ENCODE measurements at regions not wholly inside any gene's neighbourhood (a gene's known extent, or its start where the extent isn't known, plus 50 kb on each side); places are given as distances from the start of the nearest gene placed in this dataset.
"Not testable (repeated sequence)": the region's sequence is repeated elsewhere in the genome, so short reads cannot be mapped to it uniquely, and the experiment has no call there.

DNA sequence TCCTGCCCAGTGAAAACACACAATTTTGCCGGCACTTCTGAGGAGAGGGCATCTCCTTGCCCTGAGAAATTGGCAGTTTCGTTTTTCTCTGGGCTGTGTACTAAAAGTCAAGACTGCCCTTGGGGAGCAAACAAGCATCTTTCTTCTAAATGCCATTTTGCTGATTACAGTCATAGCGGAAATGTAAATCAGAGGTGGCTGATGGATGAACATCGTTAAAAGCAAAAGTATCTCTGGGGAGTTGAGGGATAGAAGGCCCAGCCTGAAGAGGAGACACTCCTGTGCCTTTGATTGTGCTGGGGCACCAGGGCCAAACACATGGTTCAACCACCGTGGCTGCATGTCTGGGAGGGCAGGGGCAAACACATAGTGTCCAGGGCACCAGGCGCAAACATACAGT, 49.8 kb downstream of the ABCC12 start:
- DNase-seq (ENCODE audit: low spot score), result no peak

- DNase-seq (ENCODE audit: low spot score), result no peak
Measured at GRCh38 chr16:48105456-48105855, 50.3 kb downstream of the ABCC12 start.

DNA sequence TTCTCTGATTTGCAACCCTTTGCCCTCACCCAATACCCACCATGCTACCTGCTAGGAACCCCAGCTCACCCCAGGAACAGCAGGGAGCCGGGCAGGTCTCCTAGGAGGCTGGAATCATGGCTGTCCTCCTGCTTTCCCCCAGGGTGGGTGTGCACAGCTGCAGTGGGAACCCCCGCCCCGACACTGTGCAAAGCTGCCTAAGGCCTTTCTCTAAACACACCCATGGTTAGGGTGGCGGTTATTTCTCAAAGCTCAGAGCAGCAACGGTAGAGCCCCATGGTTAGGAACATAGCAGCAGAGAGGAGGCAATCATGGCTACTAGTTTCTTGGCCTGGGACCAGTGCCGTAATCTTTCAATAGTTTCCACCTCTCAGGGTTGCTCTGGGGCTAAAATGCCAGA, 52.2 kb downstream of the ABCC12 start:
- DNase-seq (ENCODE audit: low spot score), result no peak

GRCh38 chr16:48102083-48103008, 53.4 kb downstream of the ABCC12 start:
- DNase-seq (ENCODE audit: low spot score), result no peak

- no peak for DNase-seq (ENCODE audit: low spot score)
Measured at GRCh38 chr16:48101069-48101674, 54.6 kb downstream of the ABCC12 start.

DNA sequence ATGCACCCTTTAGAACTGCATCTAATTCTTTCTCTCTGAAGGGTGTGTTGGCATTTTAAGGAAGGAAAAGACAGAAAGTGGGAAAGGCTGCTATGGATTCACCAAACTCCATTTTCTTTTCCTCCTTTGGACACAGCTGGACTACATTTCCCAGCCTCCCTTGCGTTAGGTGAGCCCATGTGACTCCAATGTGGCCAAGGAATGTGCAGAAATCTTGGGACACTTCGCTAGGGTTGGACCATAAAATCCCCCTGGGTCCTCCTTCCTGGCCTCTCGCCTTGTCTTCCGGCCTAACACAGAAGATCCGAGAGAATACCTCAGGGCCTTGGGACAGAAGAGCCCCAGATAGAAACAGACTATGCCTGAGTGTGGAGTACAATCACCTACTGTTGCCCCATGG, 56.3 kb downstream of the ABCC12 start:
- no peak for DNase-seq (ENCODE audit: low spot score)

GRCh38 chr16:48098472-48098871, 57.3 kb downstream of the ABCC12 start:
- DNase-seq (ENCODE audit: low spot score), result no peak

GRCh38 chr16:48091117-48091516, 64.7 kb downstream of the ABCC12 start:
- no peak for DNase-seq (ENCODE audit: low spot score)

- no peak for DNase-seq (ENCODE audit: low spot score)
Measured at GRCh38 chr16:48089053-48089792, 66.6 kb downstream of the ABCC12 start.

- no peak for DNase-seq (ENCODE audit: low spot score)
Measured at GRCh38 chr16:48087639-48088038, 68.2 kb downstream of the ABCC12 start.

DNA sequence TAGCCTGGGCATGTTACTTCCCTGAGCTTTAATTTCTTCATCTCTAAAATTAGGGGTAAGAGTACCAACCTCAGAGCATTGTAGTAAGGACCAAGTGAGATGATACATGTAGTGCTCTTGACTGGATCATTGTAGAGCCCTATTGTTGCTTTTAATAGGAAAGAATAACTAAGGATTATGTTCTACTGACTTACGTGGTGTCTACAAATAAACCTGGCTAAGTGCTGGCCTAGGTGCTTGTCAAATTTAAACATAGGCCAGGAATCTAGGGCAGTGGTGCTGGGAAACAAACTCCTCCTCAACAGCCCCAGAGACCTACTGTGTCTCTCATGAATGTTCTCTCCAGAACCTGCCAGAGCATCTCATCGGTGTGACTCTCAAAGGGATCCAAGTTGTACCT, 69.4 kb downstream of the ABCC12 start:
- no peak for DNase-seq (ENCODE audit: low spot score)

- DNase-seq (ENCODE audit: low spot score), result no peak
Measured at GRCh38 chr16:48085729-48086128, 70.1 kb downstream of the ABCC12 start.

DNA sequence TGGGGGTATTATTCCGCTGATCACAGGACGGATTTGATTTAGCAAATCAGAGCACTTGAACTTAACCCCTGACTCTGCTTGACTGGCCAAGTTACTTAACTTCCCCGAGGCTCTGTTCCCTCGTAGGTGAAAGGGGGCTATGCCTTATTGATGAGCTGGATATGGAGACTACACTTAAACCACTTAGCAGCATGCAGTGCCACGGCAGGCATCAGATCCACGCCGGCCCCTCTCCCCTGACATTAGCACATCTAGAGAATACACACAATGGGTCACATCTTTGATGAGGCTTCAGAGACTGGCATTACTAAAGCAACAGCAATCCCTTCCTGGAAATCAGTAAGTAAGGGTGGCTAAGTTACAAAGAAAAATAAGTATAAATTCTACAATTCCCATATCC, 71.0 kb downstream of the ABCC12 start:
- DNase-seq (ENCODE audit: low spot score), result no peak

DNA sequence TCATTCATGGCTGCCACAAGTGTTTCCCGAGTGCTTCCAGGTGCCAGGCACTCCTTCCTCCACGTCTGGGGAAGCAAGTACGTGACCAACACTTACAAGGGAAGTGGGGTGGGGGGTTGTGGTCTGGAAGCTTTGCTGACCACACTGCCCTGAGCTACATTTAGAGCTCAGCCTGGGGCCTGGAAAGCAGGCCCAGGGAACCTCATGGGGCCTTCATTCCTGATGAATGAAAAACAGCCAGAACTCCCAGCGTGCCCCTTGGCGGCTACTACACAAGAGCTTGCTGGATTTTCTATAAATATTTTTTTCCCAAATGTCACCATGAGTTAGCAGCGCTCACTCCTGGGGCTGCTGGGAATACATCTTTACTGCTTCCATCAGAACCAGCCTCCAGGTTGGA, 73.3 kb downstream of the ABCC12 start:
- DNase-seq (ENCODE audit: low spot score), result no peak

- peak; percentile 54 for DNase-seq (ENCODE audit: low spot score)
Measured at GRCh38 chr16:48081656-48082055, 74.1 kb downstream of the ABCC12 start.

DNA sequence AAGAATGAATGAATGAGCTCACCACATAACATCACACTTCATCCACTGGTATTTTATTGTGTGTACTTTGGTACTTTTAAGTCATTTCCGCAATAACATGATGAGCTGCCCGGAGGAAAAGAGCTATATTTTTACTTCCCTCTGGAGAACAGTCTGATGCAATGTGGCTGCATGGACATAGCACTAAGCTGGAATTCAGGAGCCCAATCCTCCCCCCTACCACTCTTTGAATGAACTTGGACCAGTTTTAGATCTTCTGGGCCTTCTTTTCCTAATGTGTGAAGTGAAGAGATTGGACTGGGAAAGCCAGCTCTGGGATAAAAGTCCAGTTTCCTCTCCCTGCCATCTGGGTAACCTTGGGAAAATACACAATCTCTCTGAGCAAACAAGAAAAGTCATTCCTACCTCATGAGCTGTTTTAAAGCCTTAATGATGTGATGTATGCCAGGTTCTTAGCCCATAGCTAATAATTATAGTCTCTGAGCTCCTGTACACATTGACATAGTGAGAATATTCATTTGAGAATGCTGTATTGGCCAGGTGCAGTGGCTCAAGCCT, 79.3 kb downstream of the ABCC12 start:
- DNase-seq (ENCODE audit: low spot score), result no peak

GRCh38 chr16:48075398-48075797, 80.4 kb downstream of the ABCC12 start:
- no peak for DNase-seq (ENCODE audit: low spot score)

- peak; percentile 27 for DNase-seq (ENCODE audit: low spot score)
Measured at GRCh38 chr16:48067388-48067787, 88.4 kb downstream of the ABCC12 start.

DNA sequence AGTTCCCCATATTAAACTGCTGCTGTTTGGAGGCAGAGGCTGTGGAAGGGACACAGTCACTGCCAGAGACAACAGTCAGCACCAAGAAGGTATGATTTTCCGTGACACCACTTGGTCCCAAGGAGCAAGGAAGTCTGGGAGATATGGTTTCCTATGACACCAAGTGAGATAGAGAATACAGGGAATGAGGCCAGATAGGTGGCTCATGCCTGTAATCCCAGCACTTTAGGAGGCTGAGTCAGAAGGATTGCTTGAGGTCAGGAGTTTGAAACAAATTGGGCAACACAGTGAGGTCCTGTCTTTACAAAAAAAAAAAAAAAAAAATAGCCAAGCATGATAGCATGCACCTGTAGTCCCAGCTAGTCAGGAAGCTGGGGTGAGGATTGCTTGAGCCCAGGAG, 90.8 kb downstream of the ABCC12 start:
- DNase-seq (ENCODE audit: low spot score), result no peak

- DNase-seq (ENCODE audit: low spot score), result no peak
Measured at GRCh38 chr16:48062681-48063080, 93.1 kb downstream of the ABCC12 start.

GRCh38 chr16:48059936-48060335, 95.9 kb downstream of the ABCC12 start:
- DNase-seq (ENCODE audit: low spot score), result no peak

GRCh38 chr16:48059190-48059589, 96.6 kb downstream of the ABCC12 start:
- DNase-seq (ENCODE audit: low spot score), result not testable (repeated sequence)

GRCh38 chr16:48057048-48057447, 98.7 kb downstream of the ABCC12 start:
- no peak for DNase-seq (ENCODE audit: low spot score)
